DMS114 treated with DMSO at 0.1 percent for 48 hours (cell line): ENCODE measurements at regions not wholly inside any gene's neighbourhood (a gene's known extent, or its start where the extent isn't known, plus 50 kb on each side); places are given as distances from the start of the nearest gene placed in this dataset.
"Not testable (repeated sequence)": the region's sequence is repeated elsewhere in the genome, so short reads cannot be mapped to it uniquely, and the experiment has no call there.

ENCODE experiments used
- DNase-seq: peaks from one replicate; lab custom pipeline; 2025; ENCODE audit not compliant: unreplicated experiment; lab: John Stamatoyannopoulos, UW

DNA sequence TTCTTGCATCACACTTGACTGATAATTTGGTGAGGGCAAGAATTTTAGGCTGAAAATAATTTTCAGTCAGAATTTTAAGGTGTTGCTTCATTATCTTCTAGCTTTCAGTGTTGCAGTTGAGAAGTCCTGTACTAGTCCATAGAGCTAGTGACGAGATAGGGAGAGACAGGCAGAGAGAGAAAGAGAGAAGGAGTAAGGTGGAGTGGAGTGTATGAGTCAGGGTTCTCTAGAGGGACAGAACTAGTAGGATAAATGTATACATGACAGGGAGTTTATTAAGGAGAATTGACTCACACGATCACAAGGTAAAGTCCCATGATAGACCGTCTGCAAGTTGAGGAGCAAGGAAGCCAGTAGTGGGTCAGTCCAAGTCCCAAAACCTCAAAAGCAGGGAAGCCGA lies 127.2 kb downstream of the UTP18 start:
- DNase-seq = no peak

DNA sequence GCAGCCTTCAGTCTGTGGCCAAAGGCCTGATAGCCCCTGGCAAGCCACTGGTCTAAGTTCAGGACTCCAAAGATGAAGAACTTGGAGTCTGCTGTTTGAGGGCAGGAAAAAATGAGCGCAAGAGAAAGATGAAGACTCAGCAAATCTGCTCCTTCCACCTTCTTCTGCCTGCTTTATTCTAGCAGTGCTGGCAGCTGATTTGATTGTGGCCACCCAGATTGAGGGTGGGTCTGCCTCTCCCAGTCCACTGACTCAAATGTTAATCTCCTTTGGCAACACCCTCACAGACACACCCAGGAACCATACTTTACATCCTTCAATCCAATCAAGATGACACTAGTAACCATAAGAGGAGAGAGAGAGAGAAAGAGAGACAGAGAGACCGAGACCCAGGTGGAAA lies 127.6 kb downstream of the UTP18 start:
- DNase-seq = no peak

DNA sequence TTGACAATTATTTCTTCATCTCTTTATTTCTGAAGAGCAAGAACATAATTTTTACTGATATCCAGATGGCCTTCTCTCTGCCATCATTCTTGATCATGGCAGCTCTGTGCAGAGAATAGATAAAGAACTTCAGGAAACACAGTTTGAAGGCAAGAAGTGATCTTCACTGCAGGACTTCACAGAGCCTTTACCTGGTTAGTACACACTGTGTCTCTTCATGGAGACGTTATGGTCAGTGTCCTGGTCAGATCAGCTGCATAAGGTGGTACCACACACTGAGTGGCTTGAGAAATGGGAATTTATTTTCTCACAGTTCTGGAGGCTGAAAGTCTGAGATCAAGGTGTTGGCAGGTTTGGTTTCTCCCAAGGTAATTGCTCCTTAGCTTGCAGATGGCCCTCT lies 129.5 kb downstream of the UTP18 start:
- no peak for DNase-seq

DNA sequence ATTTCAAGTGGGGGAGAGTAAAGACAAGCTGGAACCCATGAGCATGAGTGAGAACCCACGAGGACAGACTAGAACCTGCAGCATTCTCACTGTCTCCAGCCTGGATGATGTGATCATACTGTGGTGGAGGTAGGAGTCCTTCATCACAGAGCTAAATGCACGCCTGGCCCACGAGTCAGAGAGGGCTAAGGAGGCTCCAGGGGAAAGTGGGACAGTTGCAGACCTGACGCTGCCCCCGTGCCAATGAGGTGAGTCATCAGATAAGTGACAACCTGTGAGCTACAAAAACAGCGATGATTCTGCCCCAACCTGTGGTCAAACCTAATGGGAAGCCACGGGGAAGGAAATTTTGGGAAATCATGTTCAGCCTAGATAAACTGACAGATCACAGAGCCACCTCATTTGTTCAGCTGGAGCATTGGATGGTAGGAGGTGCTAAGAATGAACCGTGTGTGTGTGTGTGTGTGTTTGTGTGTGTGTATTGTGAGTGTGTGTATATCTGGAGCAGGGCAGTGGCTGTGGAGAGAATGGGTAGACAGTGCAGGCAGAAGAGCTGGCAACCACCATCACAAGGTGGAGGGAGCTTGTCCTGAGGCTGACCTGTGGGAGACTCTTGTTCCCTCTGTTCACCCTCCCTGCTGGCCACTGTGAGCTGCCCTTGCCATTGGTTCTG lies 131.8 kb downstream of the UTP18 start:
- DNase-seq = no peak

DNA sequence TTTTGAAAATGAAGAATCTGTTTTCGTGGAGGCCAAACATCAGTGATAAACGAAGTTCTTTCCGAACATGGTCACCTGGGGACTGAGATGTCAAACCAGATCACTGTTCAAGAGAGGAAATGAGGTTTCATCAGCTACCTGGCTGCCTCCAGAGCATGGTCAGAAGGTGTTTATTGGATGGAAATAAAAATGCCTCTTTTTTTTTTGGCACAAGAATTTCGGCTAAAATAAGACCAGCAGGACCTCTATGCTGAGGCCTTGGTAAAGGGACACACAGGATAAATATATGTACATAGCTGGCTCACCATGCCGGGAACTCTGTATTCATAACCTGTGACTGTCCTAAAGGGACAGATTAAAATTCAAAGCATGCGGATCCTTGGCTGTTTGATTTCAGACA lies 135.3 kb downstream of the UTP18 start:
- DNase-seq = no peak

DNA sequence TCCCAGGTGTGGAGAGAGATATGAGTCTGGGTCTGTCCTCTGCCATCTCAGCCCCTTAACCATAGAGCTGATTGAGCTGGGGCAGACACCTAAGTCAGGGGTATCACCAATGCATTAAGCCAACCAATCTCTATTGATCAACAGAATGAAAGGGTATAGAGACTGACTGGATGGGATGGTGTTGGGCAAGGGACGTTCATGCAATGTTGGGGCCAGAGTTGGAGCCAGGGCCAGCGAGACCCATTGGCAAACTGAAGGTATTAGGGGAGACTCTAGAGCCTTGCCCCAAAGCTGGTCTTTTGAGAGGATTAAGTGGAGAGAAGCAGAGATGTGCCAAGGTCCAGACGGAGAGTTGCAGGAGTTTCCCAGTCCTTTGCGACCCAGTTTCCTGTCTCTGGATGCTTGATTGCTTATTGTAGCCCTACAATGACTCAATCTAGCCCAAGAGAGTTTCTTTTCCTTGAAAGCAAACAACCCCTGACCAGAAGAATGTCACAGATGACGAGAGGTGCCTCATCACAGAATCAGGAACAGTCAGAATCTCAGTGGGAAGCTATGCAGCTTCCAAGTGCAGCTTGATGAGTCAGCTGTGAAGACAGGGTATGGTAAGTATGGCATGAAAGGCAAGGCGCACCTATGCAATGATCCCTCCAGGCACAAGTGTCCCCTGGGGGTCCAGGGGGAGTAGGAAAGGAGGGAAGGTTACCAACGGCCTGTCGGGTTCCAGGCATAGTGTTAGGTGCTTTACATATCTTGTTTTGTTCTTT lies 137.2 kb downstream of the UTP18 start:
- DNase-seq = no peak

DNA sequence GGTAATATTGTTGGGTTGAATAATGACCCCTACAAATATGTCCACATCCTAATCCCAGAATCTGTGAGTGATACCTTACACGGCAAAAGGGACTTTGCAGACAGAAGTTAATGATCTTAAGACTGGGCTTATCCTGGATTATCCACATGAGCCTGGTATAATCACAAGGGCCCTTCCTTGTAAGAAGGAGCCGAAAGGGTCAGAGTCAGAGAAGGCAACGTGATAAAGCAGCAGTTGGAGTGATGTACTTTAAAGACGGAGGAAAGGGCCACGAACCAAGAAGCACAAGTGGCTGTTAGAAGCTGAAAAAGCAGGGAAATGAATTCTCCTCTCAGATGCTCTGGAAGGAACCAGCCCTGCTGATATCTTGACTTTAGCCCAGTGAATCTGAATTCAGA lies 137.8 kb downstream of the UTP18 start:
- DNase-seq = no peak

DNA sequence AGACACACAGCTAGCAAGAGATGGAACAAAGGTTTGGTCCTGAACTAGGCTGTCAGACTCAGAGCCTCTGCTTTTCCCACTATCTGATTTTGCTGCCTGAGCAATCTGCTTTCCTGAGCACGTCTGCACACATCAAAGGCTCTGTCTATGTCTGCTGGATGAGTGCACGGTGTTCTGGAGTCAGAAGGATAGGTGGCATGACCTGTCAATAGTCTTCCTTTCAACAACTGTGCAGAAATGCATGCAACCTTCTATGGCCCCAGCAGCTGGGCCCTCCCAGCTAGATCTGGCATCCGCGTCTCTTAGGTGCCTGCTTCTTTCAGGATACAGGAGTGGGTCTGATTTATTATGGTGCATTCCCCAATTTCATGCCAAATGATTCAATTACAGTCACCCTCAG lies 138.3 kb downstream of the UTP18 start:
- DNase-seq = no peak

DNA sequence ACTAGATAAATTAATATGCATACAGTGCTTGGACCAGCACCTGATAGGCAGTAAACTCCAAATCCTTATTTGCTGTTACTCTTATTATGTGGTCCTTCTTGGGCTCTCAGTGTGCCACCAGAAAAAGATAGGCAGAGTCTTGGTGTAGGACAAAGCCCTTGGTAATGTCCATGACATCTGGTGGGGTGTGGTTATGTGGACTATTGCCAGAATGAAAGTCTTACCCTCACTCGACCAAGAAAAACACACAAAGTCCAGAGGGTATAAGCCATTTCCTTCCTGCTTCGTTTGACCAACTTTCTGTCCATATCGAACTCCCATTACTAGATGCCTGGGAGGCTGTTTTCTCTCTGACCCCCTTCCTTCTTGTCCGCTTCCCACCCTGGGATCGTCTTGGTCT lies 140.9 kb downstream of the UTP18 start:
- DNase-seq = no peak

DNA sequence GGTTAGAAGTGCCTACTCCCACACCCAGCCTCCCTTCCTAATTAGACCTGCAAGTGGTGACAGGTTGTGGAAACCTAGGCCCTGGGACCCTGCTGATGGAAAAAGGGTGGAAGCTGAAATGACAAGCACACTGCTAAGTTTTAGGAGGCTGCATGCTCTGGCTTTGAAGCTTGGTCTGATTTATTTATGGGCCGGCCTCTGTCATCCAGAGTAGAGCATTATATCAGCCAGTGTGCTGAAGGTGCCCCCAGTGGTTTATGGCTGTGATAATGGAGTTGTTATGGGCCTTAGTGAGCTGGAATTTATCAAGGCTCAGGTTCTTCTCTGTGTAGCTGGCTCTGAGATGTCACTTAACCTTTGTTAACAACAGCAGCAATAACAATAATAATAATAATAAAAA lies 142.6 kb downstream of the UTP18 start:
- no peak for DNase-seq

DNA sequence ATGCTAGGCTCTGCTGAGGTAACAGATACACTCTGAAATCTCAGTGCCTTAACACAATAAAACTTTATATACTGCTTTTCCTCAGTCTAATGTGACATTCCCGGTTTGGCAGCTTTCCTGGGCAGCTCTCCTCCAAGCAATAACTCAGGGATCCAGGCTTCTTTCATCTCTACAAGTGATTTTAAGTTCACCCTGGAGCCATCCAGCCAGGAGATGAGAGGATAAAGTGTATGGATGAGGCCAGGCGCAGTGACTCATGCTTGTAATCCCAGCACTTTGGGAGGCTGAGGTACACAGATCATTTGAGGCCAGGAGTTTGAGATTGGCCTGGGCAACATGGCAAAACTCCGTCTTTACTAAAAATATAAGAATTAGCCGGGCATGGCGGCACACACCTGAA lies 147.2 kb downstream of the UTP18 start:
- no peak for DNase-seq

DNA sequence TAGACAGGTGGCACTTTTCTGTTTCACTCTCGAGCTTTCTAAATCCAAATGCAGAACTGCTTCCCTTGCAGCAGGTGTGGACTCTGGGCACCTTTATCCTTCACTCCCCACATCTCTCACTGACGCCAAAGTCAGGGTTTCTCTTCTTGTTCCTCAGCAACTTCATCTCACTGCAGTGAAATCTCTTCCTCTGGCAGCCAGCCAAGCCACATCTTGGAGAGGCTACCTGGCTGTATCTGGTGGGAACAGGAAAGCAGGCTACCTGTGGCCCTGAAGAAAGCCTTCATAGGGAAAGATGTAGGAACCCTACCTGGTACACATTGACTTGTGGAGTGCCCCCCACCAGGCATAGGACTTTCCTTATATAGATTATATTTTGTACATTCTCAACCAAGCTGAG lies 159.1 kb downstream of the UTP18 start:
- no peak for DNase-seq

DNA sequence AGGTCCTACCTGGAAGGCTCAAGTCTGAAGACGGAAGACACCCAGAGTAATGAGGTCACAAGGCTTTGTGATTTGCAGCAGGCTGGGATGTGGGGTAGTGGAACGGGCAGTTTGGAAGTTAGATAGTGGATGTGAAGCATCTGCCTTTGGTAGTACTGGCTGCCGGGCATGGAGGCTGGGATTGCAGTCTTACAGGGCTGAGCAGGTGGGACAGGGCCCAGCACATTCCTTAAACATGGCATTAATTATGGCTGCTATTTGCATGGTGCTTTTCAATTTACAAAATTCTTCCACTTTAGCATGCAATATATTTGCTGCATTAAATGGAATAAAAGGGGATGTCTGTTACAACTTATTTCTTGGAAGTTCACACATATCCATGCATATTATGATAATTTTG lies 161.2 kb downstream of the UTP18 start:
- DNase-seq = no peak

DNA sequence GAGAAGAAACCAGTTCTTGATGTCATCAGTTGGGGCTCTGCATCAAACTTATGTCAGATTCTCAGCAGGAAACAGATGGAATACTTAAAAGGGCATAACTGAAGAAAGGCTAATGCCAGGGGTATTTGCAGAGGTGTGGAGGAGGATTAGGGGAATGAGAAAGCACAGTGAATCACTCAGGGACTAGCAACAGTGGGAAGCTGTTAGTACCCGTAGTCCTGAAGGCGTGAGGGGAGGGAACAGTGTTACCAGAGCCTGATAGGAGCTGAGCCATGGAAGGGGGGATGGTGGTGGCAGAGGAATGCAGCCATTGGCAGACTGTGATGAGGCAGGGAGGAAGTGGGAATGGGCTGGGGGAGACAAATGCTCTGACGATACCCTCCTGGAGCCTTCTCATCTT lies 162.3 kb downstream of the UTP18 start:
- DNase-seq = no peak

DNA sequence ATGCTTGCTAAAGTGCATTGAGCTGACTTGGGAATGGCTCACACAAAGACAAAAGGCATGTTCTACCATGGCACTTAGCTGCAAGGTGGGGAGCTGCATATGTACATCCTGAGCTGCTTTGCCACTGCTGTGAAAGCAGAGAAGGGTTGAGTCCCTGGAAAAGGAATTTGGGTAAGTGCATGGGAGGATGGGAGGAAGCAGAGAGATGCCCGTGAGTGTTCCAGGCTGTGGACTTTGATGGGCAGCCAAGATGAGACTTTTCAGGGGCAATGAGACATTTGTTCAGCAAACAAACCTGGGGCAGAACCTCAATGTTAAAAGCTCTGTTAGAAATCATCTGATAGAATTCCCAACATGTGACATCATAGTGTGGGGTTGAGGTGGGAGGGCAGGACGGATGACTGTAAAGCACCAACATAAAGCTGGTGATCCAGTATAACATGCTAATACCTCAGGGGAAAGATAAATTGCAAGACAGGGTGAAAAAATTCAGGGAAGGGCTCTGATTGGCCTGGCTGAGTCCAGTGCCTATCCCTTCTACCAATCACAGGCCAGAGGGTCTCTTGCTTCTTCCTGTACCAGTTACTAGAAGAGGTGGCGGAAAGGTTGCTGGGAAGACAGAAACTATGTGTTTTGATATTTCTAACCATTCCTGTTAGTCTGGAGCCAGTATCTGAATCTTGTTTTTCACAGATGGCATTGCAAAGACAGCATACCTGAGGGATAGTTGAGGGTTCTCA lies 163.2 kb downstream of the UTP18 start:
- DNase-seq = no peak

DNA sequence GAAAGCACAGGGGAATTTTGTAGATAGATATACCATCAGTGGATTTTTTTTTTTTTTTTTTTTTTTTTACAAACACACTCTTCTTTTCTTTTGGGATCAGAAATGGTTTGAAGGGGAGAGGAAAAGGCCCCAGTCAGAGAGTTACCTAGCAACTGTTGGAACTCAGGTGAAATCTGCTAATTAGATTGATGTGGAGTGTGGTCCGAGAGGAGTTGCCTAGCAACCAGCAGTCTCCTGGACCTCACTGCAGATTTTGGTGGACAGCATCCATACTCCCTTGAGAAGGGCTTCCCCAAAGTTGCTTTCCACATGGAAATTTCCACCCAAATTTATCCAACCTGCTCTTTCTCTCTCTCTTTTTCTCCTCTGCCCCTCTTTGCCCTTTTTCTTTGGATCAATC lies 165.4 kb downstream of the UTP18 start:
- DNase-seq = no peak

DNA sequence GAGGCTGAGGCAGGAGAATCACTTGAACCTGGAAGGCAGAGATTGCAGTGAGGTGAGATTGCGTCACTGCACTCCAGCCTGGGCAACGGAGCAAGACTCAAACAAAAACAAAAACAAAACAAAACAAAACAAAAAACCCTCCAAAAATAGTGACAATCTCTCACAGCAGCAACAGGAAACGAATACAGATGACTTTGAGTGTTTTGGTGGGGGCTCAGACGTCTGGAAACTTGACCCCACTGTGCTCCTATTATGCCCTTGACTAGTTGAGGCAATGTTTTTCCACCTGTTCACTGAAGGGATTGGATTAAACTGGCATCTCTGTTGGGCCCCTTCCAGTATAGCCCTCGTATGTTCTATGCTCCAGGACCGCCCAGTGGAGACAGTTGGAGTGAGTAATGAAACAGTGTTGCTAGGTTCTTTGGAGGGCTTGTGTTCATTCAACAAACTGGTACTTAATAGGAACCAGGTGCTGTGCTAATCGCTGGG lies 167.0 kb downstream of the UTP18 start:
- DNase-seq = no peak

DNA sequence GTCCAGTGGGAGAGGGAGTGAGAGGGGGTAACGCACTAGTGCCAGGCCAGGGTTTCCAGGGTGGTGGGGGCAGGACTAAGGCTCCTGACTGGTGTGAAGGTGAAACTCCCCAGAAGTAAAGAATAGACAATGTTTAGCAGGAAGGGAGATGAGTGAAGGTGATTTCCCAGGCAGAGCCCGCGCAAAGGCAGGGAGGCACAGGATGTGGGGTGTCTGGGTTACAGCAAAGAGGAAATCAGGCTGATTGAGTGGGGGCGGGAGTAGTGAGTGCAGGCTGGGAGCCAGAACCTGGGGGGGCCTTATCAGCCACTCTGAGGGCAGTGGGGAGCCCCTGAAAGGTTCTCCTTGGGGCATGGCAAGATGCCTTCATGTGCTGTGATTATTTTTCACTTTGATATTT lies 167.5 kb downstream of the UTP18 start:
- DNase-seq = no peak

DNA sequence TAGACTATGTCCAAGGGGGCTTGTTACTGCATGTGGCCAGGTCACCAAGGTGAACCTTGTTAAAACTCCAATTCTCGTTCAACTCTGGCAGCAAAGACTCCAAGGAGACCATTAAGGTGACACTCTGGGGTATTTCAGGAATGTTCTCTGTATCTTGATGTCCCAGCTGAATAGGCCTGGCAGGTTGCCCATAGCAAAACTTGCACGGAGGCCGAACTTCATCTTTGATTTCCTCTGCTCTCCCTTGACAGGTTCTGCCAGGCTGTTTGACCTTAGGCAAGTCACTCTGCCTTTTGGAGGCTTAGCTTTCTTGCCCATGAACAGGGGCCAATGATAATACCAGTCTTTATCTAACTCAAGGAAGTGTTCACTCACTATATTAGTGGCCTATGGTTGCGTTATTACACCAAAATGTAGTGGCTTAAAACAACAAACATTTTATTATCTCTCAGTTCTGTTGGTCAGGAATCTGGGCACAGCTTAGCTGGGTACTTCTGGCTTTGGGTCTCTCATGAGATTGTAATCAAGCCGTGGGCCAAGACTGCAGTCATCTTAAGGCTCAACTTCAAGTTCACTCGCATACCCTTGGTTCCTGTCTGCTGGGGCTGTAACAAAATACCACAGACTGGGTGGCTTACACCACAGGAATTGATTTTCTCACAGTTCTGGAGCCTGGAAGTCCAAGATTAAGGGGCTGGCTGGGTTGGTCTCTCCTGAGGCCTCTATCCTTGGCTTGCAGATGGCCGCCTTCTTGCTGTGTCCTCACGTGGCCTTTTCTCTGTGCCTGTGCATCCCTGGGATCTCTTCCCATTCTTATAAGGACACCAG lies 168.5 kb downstream of the UTP18 start:
- no peak for DNase-seq

DNA sequence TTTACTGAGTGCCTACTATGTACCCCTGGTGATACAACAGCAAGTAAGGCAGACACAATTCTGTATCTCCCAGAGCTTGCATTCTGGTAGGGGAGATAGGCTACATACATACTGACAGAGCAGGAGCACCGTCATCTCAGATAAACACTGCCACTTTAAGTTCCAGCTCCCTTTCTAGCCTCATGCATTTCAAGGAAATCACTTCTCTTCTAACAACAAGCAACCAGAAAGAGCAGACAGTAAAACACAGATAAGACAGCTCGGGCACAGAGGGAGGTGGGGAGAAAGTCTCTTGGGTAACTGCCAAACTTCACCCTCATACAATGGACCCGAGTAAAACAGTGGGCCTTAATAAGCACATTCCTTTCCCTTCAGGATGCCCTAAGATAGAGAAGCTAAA lies 169.6 kb downstream of the UTP18 start:
- DNase-seq = not testable (repeated sequence)

DNA sequence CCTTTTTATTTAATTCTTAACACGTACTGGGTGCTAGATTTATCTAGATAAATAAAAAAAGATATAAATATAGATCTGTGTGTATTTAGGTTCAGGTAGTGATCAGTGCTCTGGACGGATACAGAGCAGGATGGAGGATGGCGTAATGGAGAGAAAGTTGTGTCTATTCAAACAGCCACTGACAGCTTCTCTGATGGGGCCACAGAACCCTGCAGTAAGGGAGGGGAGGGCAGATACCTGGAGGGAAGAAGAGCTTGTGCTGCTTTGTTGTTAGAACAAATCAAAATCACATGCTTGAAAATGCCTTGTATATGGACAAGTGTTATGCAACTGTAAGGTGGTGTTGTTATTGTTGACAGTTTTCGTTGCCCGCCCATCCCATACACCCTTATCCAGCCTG lies 170.2 kb downstream of the UTP18 start:
- DNase-seq = no peak
